Activated T-helper 2 cell treated with anti-CD3 and anti-CD28 coated beads, Interferon-gamma antibody, Interleukin-2, Interleukin-4, amounts not matched to agents 10 μg/mL and 5 μg/mL and 100 μg/mL, durations not matched to agents 14 hours and 24 hours and 36 hours (primary cell): ENCODE measurements at regions not wholly inside any gene's neighbourhood (a gene's known extent, or its start where the extent isn't known, plus 50 kb on each side); places are given as distances from the start of the nearest gene placed in this dataset.

ENCODE experiments used
- DNase-seq: peaks from one replicate; pipeline ENCODE4 v3.0.0; 2021; ENCODE audit warnings: low spot score
- H3K27ac Mint-ChIP-seq: one replicate; pipeline ENCODE4 v1.8.0; 2021; ENCODE audit warnings: mixed read lengths
- H3K27me3 Mint-ChIP-seq: one replicate; pipeline ENCODE4 v1.8.0; 2021; ENCODE audit warnings: low read depth, mixed read lengths
- H3K36me3 Mint-ChIP-seq: one replicate; pipeline ENCODE4 v1.8.0; 2021; ENCODE audit warnings: low read depth, mixed read lengths
- H3K4me1 Mint-ChIP-seq: one replicate; pipeline ENCODE4 v1.8.0; 2021; ENCODE audit warnings: low read depth, mixed read lengths
- H3K4me3 Mint-ChIP-seq: one replicate; pipeline ENCODE4 v1.8.0; 2021; ENCODE audit warnings: low read depth, mild to moderate bottlenecking, moderate library complexity, mixed read lengths
- H3K9me3 Mint-ChIP-seq: one replicate; pipeline ENCODE4 v1.8.0; 2021; ENCODE audit warnings: mixed read lengths
- intact Hi-C: fragments of 100-400 bp; cut with micrococcal nuclease; formaldehyde crosslinking; loops from one replicate; pipeline ENCODE4 v1.15.1; 2023

- DNase-seq: no peak
- intact Hi-C loops: no loop called here
- no peaks in the 10 kb centered on the region for H3K27me3 Mint-ChIP-seq
- no peaks in the 10 kb centered on the region for H3K36me3 Mint-ChIP-seq
- H3K4me1 Mint-ChIP-seq: no peaks in the 10 kb centered on the region
- no peak overlapping the region for H3K27ac Mint-ChIP-seq
- no peak overlapping the region for H3K4me3 Mint-ChIP-seq
- H3K9me3 Mint-ChIP-seq: peaks cover 29% of the 10 kb centered on the region
Measured at GRCh38 chr7:70923181-70923845, 208.6 kb upstream of the GALNT17 start.

GRCh38 chr7:70925411-70926115 is 206.4 kb upstream of the GALNT17 start:
- H3K27ac Mint-ChIP-seq: no peak overlapping the region

GRCh38 chr7:70926666-70927065 is 205.3 kb upstream of the GALNT17 start:
- DNase-seq: no peak
- Mint-ChIP-seq H3K27ac (no peak overlapping the region), H3K36me3 (no peaks in the 10 kb centered on the region), H3K27me3 (no peaks in the 10 kb centered on the region), H3K4me3 (no peak overlapping the region), H3K4me1 (no peaks in the 10 kb centered on the region), H3K9me3 (peaks cover 39% of the 10 kb centered on the region)
- intact Hi-C loops: no loop called here

More at GRCh38 chr7:70925411-70926115, 206.4 kb upstream of the GALNT17 start:
- Mint-ChIP-seq H3K9me3 (peaks cover 35% of the 10 kb centered on the region), H3K36me3 (no peaks in the 10 kb centered on the region), H3K4me3 (no peak overlapping the region), H3K27me3 (no peaks in the 10 kb centered on the region), H3K4me1 (no peaks in the 10 kb centered on the region)
- intact Hi-C loops: no loop called here
- no peak for DNase-seq

- intact Hi-C loops: no loop called here
- Mint-ChIP-seq H3K27ac (no peak overlapping the region), H3K36me3 (no peaks in the 10 kb centered on the region)
Measured at GRCh38 chr7:70935311-70935710, 196.6 kb upstream of the GALNT17 start.

GRCh38 chr7:70935854-70936253 is 196.1 kb upstream of the GALNT17 start:
- H3K27me3 Mint-ChIP-seq: no peaks in the 10 kb centered on the region
- no peak overlapping the region for H3K27ac Mint-ChIP-seq
- H3K36me3 Mint-ChIP-seq: no peaks in the 10 kb centered on the region
- no peak overlapping the region for H3K4me3 Mint-ChIP-seq
- H3K4me1 Mint-ChIP-seq: no peaks in the 10 kb centered on the region
- peaks cover 41% of the 10 kb centered on the region for H3K9me3 Mint-ChIP-seq
- intact Hi-C loops: no loop called here
- no peak for DNase-seq

More at GRCh38 chr7:70935311-70935710, 196.6 kb upstream of the GALNT17 start:
- Mint-ChIP-seq H3K27me3 (no peaks in the 10 kb centered on the region), H3K4me3 (no peak overlapping the region), H3K9me3 (peaks cover 36% of the 10 kb centered on the region), H3K4me1 (no peaks in the 10 kb centered on the region)
- no peak for DNase-seq

- H3K27ac Mint-ChIP-seq: no peak overlapping the region
- no peak overlapping the region for H3K4me3 Mint-ChIP-seq
- peaks cover 48% of the 10 kb centered on the region for H3K9me3 Mint-ChIP-seq
- intact Hi-C loops: no loop called here
- H3K4me1 Mint-ChIP-seq: no peaks in the 10 kb centered on the region
- no peaks in the 10 kb centered on the region for H3K36me3 Mint-ChIP-seq
- H3K27me3 Mint-ChIP-seq: no peaks in the 10 kb centered on the region
- no peak for DNase-seq
Measured at GRCh38 chr7:70937424-70937823, 194.5 kb upstream of the GALNT17 start.

GRCh38 chr7:70940597-70940996 is 191.3 kb upstream of the GALNT17 start:
- H3K4me3 Mint-ChIP-seq: no peak overlapping the region
- no peak overlapping the region for H3K27ac Mint-ChIP-seq
- H3K27me3 Mint-ChIP-seq: no peaks in the 10 kb centered on the region
- no peaks in the 10 kb centered on the region for H3K36me3 Mint-ChIP-seq
- intact Hi-C loops: no loop called here
- peaks cover 70% of the 10 kb centered on the region for H3K9me3 Mint-ChIP-seq
- H3K4me1 Mint-ChIP-seq: no peaks in the 10 kb centered on the region
- DNase-seq: no peak

- intact Hi-C loops: no loop called here
- no peak for DNase-seq
- Mint-ChIP-seq H3K4me3 (no peak overlapping the region), H3K36me3 (no peaks in the 10 kb centered on the region), H3K4me1 (no peaks in the 10 kb centered on the region), H3K27me3 (no peaks in the 10 kb centered on the region), H3K27ac (no peak overlapping the region), H3K9me3 (peaks cover 67% of the 10 kb centered on the region)
Measured at GRCh38 chr7:70942791-70943190, 189.2 kb upstream of the GALNT17 start.

GRCh38 chr7:70944516-70944915 is 187.4 kb upstream of the GALNT17 start:
- peaks cover 73% of the 10 kb centered on the region for H3K9me3 Mint-ChIP-seq
- no peak overlapping the region for H3K27ac Mint-ChIP-seq
- intact Hi-C loops: no loop called here
- H3K4me1 Mint-ChIP-seq: no peaks in the 10 kb centered on the region
- H3K27me3 Mint-ChIP-seq: no peaks in the 10 kb centered on the region
- no peaks in the 10 kb centered on the region for H3K36me3 Mint-ChIP-seq
- H3K4me3 Mint-ChIP-seq: no peak overlapping the region
- DNase-seq: no peak

GRCh38 chr7:70947181-70947580 is 184.8 kb upstream of the GALNT17 start:
- Mint-ChIP-seq H3K36me3 (no peaks in the 10 kb centered on the region), H3K4me1 (no peaks in the 10 kb centered on the region), H3K9me3 (peaks cover 75% of the 10 kb centered on the region), H3K4me3 (no peak overlapping the region), H3K27ac (no peak overlapping the region), H3K27me3 (no peaks in the 10 kb centered on the region)
- no peak for DNase-seq
- intact Hi-C loops: no loop called here

GRCh38 chr7:70949862-70950261 is 182.1 kb upstream of the GALNT17 start:
- Mint-ChIP-seq H3K27ac (no peak overlapping the region), H3K4me3 (no peak overlapping the region), H3K36me3 (no peaks in the 10 kb centered on the region), H3K9me3 (peaks cover 69% of the 10 kb centered on the region), H3K27me3 (no peaks in the 10 kb centered on the region), H3K4me1 (no peaks in the 10 kb centered on the region)
- intact Hi-C loops: no loop called here
- no peak for DNase-seq

GRCh38 chr7:70951271-70951962 is 180.5 kb upstream of the GALNT17 start:
- Mint-ChIP-seq H3K36me3 (no peaks in the 10 kb centered on the region), H3K4me1 (no peaks in the 10 kb centered on the region), H3K27me3 (no peaks in the 10 kb centered on the region), H3K4me3 (no peak overlapping the region), H3K27ac (no peak overlapping the region), H3K9me3 (peaks cover 67% of the 10 kb centered on the region)
- intact Hi-C loops: no loop called here
- no peak for DNase-seq

GRCh38 chr7:70952311-70952710 is 179.6 kb upstream of the GALNT17 start:
- no peak overlapping the region for H3K27ac Mint-ChIP-seq
- no peaks in the 10 kb centered on the region for H3K4me1 Mint-ChIP-seq
- H3K36me3 Mint-ChIP-seq: no peaks in the 10 kb centered on the region
- H3K9me3 Mint-ChIP-seq: peaks cover 67% of the 10 kb centered on the region
- no peak for DNase-seq
- H3K27me3 Mint-ChIP-seq: no peaks in the 10 kb centered on the region
- no peak overlapping the region for H3K4me3 Mint-ChIP-seq
- intact Hi-C loops: no loop called here
